ENCODE measurements at regions not wholly inside any gene's neighbourhood (a gene's known extent, or its start where the extent isn't known, plus 50 kb on each side); places are given as distances from the start of the nearest gene placed in this dataset.

GRCh38 chrX:20320461-20321159 lies 53.9 kb upstream of the RPS6KA3 start:
- Histone ChIP-seq H3K9me3 (no peaks in the 10 kb centered on the region), H3K27ac (no peak overlapping the region)

DNA sequence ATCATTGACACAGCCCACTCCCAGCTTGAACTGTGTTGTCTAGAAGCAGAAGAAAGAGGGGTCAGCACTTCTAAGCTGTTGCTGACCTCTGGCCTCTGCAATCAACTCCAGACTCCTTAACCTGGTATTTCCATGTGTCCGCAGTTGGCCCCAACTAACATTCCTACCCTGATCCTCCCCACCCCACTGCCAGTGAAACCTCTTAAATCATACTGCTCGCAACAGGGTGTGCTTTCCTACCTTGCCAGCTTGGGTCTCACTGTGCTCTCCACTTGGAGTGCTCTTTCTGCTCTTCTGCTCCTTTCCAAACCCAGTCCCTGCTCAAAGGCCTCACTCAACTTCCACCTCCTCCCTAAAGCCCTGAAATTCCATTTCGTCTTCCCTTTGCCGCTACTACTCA lies 52.3 kb upstream of the RPS6KA3 start:
- H3K4me1 ChIP-seq (ENCODE audit: control insufficient read depth in 1 of 2, insufficient read depth in 1 of 2, low read depth in 1 of 2, low read length in 1 of 2), result peaks cover 0 to under 1% of the 10 kb centered on the region in 2 experiments
- H3K9me3 ChIP-seq, result no peaks in the 10 kb centered on the region
- H3K36me3 ChIP-seq, result no peaks in the 10 kb centered on the region
- H3K27ac ChIP-seq, result no peak overlapping the region
- no peak overlapping the region for H3K4me3 ChIP-seq (ENCODE audit: low read depth in 1 of 2, low read length in 1 of 2)
- TF ChIP-seq, protein P1, sequence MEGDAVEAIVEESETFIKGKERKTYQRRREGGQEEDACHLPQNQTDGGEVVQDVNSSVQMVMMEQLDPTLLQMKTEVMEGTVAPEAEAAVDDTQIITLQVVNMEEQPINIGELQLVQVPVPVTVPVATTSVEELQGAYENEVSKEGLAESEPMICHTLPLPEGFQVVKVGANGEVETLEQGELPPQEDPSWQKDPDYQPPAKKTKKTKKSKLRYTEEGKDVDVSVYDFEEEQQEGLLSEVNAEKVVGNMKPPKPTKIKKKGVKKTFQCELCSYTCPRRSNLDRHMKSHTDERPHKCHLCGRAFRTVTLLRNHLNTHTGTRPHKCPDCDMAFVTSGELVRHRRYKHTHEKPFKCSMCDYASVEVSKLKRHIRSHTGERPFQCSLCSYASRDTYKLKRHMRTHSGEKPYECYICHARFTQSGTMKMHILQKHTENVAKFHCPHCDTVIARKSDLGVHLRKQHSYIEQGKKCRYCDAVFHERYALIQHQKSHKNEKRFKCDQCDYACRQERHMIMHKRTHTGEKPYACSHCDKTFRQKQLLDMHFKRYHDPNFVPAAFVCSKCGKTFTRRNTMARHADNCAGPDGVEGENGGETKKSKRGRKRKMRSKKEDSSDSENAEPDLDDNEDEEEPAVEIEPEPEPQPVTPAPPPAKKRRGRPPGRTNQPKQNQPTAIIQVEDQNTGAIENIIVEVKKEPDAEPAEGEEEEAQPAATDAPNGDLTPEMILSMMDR (IDR thresholded peaks at IDR 0.05), result no peak
- no peaks in the 10 kb centered on the region for H3K27me3 ChIP-seq

More at GRCh38 chrX:20320461-20321159, 53.9 kb upstream of the RPS6KA3 start:
- TF ChIP-seq, protein P1 (IDR thresholded peaks at IDR 0.05), result no peak
- Histone ChIP-seq H3K4me1 (ENCODE audit: control insufficient read depth in 1 of 2, insufficient read depth in 1 of 2, low read depth in 1 of 2, low read length in 1 of 2) (no peaks in the 10 kb centered on the region), H3K27me3 (no peaks in the 10 kb centered on the region), H3K36me3 (no peaks in the 10 kb centered on the region), H3K4me3 (ENCODE audit: low read depth in 1 of 2, low read length in 1 of 2) (no peak overlapping the region)

DNA sequence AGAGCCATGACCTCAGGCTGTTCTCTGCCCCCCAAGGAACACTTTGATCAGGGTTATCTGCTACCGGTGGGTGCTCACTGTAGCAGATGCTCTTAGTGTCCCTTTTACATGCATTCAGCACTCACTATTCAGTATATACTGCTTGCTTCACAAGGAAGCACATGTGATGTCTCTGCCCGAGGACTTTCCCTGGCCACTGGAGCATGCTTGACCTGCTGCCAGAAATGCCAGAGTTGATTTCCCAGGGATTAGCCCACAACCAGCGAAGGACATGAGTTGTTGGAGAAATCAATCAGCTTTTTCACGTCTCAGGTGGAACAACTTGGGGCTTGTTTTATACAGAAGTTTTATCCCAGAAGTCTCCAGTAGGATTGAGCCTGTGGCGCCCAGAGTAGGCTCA lies 51.2 kb upstream of the RPS6KA3 start:
- no peaks in the 10 kb centered on the region for H3K27me3 ChIP-seq
- TF ChIP-seq, protein P1 (IDR thresholded peaks at IDR 0.05), result no peak

More for the DNA sequence above, 51.2 kb upstream of the RPS6KA3 start:
- Histone ChIP-seq H3K4me3 (ENCODE audit: low read depth in 1 of 2, low read length in 1 of 2) (no peak overlapping the region), H3K4me1 (ENCODE audit: control insufficient read depth in 1 of 2, insufficient read depth in 1 of 2, low read depth in 1 of 2, low read length in 1 of 2) (peaks cover 0 to 3% of the 10 kb centered on the region in 2 experiments), H3K36me3 (no peaks in the 10 kb centered on the region), H3K27ac (no peak overlapping the region), H3K9me3 (no peaks in the 10 kb centered on the region)
